ENCODE measurements at regions not wholly inside any gene's neighbourhood (a gene's known extent, or its start where the extent isn't known, plus 50 kb on each side); places are given as distances from the start of the nearest gene placed in this dataset.
"Not testable (repeated sequence)": the region's sequence is repeated elsewhere in the genome, so short reads cannot be mapped to it uniquely, and the experiment has no call there.

DNA sequence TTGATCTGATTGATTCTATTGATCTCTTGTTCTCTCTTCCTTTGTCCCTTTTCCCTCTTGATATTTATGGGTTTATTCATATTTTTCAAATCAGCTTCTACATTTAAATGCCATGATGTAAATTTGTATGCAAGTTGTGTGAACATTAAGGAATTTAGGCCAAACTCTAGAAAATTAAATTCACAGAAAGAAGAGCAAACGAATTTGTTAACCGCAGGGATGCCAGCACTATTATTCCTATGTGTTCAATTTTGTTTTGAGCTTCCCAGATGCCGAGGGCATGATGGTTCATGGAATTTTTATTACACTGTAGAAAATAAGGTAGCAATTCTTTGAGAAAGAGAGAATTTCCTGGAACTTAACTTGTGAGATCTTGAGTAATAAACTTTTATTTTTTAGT, 220.9 kb downstream of the BUB3 start:
- no peak for DNase-seq (ENCODE audit: extremely low read depth in 1 of 2, low read depth in 1 of 2)

- no peak for DNase-seq (ENCODE audit: extremely low read depth in 1 of 2, low read depth in 1 of 2)
Observed at GRCh38 chr10:123375738-123376137, 221.5 kb downstream of the BUB3 start.

- DNase-seq (ENCODE audit: extremely low read depth in 1 of 2, low read depth in 1 of 2), result no peak
Observed at GRCh38 chr10:123377883-123378282, 223.7 kb downstream of the BUB3 start.

DNA sequence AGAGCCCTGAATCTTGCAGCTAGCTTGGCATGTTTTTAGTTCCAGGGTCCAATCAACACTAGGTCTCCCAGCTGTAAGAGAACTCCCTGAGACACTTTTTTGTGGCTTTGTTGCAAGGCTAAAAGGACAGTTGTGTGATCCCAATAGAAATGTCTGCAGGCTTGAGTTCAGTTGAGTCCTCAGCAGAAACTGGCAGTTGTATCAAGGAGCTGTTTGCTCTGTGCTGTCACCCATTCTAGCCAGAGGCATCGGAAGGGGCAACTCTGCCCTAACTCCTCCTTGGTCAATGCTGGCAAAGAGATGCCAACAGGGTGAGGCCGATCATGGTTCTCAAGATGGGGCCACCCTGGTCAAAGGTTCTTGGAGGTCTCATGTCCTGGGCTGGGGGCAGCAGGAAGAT, 224.1 kb downstream of the BUB3 start:
- DNase-seq (ENCODE audit: extremely low read depth in 1 of 2, low read depth in 1 of 2), result no peak

GRCh38 chr10:123379156-123379555, 225.0 kb downstream of the BUB3 start:
- DNase-seq (ENCODE audit: extremely low read depth in 1 of 2, low read depth in 1 of 2), result no peak

DNA sequence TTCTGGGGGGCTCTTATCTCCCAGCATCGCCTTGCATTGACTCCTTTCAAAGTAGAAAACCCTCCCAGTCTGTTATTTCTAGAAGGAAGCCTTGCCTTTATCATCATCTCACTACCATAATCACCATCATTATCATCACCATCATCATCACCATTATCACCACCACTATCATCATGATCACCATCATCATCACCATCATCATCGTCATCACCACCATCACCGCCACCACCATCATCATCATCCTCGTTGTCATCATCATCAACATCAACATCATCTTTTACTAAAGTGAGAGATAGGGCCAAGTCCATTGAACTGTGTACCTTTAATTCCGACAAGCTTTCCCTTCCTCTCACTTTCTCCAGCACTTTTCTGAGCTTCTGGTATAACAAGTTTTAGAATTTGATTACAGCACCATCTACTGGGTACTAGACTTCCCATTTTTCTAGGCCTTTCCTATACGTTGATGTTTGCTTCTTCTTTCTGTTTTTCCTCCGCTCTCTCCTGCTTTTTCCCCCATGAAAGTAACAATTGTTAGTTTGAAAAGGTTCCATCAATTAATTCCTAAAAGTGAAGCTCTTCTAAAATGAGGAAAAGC, 226.4 kb downstream of the BUB3 start:
- DNase-seq (ENCODE audit: extremely low read depth in 1 of 2, low read depth in 1 of 2), result no peak

- DNase-seq (ENCODE audit: extremely low read depth in 1 of 2, low read depth in 1 of 2), result no peak
Observed at GRCh38 chr10:123381224-123381623, 227.0 kb downstream of the BUB3 start.

GRCh38 chr10:123382491-123382890, 228.3 kb downstream of the BUB3 start:
- no peak for DNase-seq (ENCODE audit: extremely low read depth in 1 of 2, low read depth in 1 of 2)

- no peak for DNase-seq (ENCODE audit: extremely low read depth in 1 of 2, low read depth in 1 of 2)
Observed at GRCh38 chr10:123385508-123386080, 231.4 kb downstream of the BUB3 start.

- DNase-seq (ENCODE audit: extremely low read depth in 1 of 2, low read depth in 1 of 2), result no peak
Observed at GRCh38 chr10:123389520-123389919, 235.3 kb downstream of the BUB3 start.

- DNase-seq (ENCODE audit: extremely low read depth in 1 of 2, low read depth in 1 of 2), result no peak
Observed at GRCh38 chr10:123390332-123390731, 236.1 kb downstream of the BUB3 start.

DNA sequence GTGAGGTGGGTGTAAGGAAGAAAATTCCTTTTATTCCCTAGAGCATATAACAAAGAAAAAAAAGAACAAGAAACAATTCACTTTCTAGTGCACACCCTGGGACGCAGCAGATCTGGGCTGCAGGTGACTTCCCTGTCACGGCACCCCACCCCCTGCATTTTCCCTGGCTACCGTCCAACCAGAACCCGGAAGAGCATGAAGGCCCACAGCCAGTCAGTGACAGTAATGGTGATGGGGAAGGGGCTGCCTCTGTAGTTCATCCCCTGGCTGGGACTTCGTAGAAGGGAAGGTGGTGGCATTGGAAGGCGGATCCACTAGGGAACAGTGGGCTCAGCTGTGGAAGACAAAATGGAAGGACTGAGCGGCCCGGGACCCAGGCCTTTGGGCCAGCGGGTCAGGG, 236.7 kb downstream of the BUB3 start:
- DNase-seq (ENCODE audit: extremely low read depth in 1 of 2, low read depth in 1 of 2), result no peak

DNA sequence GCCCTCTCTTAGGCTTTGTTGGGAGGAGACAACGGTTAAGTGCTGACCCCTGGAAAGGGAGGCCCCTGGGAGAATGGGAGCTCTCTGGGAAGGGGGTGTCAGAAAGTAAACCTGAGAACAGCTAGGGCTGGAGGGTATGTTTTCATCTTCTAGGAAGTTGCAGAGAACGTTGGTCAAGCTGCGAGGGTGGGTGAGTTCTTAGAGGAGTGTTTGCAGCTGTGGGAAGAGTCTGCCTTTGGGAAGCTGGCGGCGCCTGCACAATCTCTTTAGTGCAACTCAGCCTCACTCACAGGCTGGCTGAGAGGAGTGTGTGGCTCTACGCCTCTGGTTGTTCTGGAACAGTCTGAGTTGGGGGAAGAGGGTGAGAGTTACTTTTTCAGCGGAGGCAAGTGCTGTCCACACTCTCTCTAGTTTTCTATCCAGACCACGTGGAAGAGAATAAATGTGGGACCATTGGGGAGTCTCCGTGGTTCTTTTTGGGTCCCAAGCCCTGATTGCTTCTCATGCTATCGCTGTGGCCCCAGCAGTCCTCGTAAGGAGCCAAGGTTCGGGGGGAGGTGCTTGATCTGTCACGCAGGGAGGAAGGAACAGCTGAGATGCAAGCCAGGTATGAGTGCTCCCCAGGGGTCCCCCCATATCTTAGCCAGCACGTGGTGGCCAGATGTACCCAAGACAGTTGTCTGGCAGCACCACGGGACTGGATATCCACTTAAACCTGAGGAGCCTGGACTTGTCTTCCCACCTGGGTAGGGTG, 237.2 kb downstream of the BUB3 start:
- no peak for DNase-seq (ENCODE audit: extremely low read depth in 1 of 2, low read depth in 1 of 2)

GRCh38 chr10:123392182-123392963, 238.2 kb downstream of the BUB3 start:
- no peak for DNase-seq (ENCODE audit: extremely low read depth in 1 of 2, low read depth in 1 of 2)

DNA sequence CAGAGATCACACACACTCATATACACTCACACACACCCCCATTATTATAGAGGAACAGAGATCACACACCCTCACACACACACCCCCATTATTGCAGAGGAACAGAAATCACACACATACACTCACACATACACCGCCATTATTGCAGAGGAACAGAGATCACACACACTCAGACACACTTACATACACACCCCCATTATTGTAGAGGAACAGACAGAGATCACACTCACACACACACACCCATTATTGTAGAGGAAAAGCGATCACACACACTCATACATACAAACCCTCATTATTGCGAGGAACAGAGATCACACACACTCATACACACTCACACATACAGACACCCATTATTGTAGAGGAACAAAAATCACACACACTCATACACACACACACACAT, 239.0 kb downstream of the BUB3 start:
- DNase-seq (ENCODE audit: extremely low read depth in 1 of 2, low read depth in 1 of 2), result no peak

DNA sequence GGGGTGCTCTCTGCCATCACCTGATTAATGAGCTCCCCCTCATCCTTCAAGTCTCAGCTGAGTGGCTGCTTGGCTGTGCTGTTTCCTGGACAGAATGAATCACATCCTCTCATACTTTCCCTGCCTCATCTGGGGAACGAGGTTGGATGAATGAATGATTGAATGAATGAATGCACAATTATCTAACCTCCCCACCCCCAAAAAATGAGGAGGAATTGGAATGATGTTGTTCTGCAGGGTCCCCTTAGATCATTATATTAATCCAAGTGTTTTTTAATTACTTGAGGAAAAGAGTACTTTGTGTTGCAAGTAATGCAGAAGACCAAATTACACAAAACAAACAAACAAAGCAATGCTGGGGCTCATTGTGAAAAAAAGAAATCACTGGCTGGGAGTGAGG, 240.2 kb downstream of the BUB3 start:
- DNase-seq (ENCODE audit: extremely low read depth in 1 of 2, low read depth in 1 of 2), result no peak

- not testable (repeated sequence) for DNase-seq (ENCODE audit: extremely low read depth in 1 of 2, low read depth in 1 of 2)
Observed at GRCh38 chr10:123395234-123395633, 241.0 kb downstream of the BUB3 start.

GRCh38 chr10:123395906-123396305, 241.7 kb downstream of the BUB3 start:
- no peak for DNase-seq (ENCODE audit: extremely low read depth in 1 of 2, low read depth in 1 of 2)

DNA sequence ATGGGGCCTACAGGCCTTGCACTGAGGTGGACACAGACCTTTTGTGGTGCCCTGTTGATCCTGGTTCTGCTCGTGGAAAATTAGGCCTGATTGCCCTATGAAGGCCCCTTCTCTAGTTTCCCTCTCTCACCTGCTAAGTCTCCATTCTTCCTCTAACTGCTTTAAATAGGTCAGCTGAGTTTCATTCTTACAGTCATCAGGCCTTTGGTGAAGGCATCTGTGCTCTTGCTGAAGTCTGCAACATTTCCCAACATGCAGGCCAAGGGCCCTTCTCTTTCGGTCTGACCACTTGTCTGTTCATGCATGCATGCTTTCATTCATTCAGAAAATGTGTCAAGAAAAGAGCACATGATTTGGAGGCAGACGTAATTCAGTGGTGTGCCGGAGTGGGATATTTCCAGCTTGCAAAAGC, 244.0 kb downstream of the BUB3 start:
- no peak for DNase-seq (ENCODE audit: extremely low read depth in 1 of 2, low read depth in 1 of 2)

- DNase-seq (ENCODE audit: extremely low read depth in 1 of 2, low read depth in 1 of 2), result no peak
Observed at GRCh38 chr10:123398756-123399155, 244.6 kb downstream of the BUB3 start.

GRCh38 chr10:123399276-123399839, 245.2 kb downstream of the BUB3 start:
- no peak for DNase-seq (ENCODE audit: extremely low read depth in 1 of 2, low read depth in 1 of 2)
